ENCODE measurements at regions not wholly inside any gene's neighbourhood (a gene's known extent, or its start where the extent isn't known, plus 50 kb on each side); places are given as distances from the start of the nearest gene placed in this dataset.
"Not testable (repeated sequence)": the region's sequence is repeated elsewhere in the genome, so short reads cannot be mapped to it uniquely, and the experiment has no call there.

DNA sequence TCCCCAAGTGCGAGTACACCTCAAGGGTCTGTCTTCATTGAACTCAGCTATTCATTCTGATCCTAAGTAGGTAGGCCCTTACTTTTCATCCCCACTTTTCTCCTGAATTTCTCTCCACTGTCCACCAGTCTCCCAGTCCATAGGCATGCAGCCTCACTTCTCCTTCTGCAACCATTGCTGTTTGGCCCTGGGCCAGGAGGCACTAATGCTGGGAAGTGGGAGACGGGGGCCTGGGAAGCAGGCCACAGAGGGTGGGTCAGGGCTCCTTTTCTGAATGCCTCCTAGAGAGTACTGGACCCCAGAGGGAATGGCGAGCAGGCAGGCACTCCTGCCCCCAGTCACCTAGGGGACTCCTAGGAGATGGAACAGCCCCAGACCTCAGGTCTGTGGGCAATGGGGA, 203.5 kb upstream of the RPL34 start:
- H3K27ac Mint-ChIP-seq (ENCODE audit: unreplicated experiment) = no peak overlapping the region
- H3K36me3 Mint-ChIP-seq (ENCODE audit: insufficient read depth, unreplicated experiment) = no peaks in the 10 kb centered on the region
- POLR2A ChIA-PET = no interaction called here
- TF ChIP-seq, protein P1, sequence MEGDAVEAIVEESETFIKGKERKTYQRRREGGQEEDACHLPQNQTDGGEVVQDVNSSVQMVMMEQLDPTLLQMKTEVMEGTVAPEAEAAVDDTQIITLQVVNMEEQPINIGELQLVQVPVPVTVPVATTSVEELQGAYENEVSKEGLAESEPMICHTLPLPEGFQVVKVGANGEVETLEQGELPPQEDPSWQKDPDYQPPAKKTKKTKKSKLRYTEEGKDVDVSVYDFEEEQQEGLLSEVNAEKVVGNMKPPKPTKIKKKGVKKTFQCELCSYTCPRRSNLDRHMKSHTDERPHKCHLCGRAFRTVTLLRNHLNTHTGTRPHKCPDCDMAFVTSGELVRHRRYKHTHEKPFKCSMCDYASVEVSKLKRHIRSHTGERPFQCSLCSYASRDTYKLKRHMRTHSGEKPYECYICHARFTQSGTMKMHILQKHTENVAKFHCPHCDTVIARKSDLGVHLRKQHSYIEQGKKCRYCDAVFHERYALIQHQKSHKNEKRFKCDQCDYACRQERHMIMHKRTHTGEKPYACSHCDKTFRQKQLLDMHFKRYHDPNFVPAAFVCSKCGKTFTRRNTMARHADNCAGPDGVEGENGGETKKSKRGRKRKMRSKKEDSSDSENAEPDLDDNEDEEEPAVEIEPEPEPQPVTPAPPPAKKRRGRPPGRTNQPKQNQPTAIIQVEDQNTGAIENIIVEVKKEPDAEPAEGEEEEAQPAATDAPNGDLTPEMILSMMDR (IDR thresholded peaks at IDR 0.05; ENCODE audit: insufficient read depth in 1 of 2, low read depth in 1 of 2, low read length in 1 of 2, severe bottlenecking in 1 of 2, unreplicated experiment in 1 of 2) = no peak
- intact Hi-C loops (cut with micrococcal nuclease; ENCODE audit: unreplicated experiment) = no loop called here
- CTCF ChIA-PET = no interaction called here
- no TSS peak for BruUV-seq (replicated peaks)
- peaks cover 9% of the 10 kb centered on the region for H3K9me3 Mint-ChIP-seq (ENCODE audit: unreplicated experiment)
- H3K4me1 ChIP-seq = no peaks in the 10 kb centered on the region
- H3K36me3 ChIP-seq (ENCODE audit: control insufficient read depth, insufficient read depth, low read length) = no peaks in the 10 kb centered on the region
- DNase-seq = no peak
- no peaks in the 10 kb centered on the region for H3K9me3 ChIP-seq
- H3K4me3 Mint-ChIP-seq (ENCODE audit: unreplicated experiment) = no peak overlapping the region
- no peaks in the 10 kb centered on the region for H3K27me3 ChIP-seq (replicated peaks; ENCODE audit: control insufficient read depth, insufficient read depth, low read length)
- H3K4me3 ChIP-seq (ENCODE audit: low read depth, low read length) = no peak overlapping the region
- no peaks in the 10 kb centered on the region for H3K4me1 Mint-ChIP-seq (ENCODE audit: low read depth, unreplicated experiment)
- no peaks in the 10 kb centered on the region for H3K27me3 Mint-ChIP-seq (ENCODE audit: insufficient read depth, unreplicated experiment)

DNA sequence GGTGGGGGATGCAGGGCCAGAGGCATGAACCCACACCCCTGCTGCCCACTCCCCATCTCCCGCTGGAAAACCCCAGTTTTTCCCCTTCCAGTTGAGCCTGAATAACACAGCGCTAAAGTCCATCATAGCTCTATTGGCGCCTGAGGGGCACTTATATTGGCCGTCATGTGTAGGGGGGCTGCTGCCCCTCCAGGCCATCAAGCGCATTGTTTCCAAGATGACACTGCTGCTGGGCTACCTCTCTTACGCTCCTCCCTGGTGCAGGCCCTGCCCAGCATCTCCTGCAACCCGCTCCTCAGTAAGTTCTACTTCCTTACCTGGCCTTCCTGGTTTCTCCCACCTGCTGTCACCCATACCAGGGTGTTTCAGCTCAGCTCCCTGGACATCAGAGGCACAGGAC, 205.0 kb upstream of the RPL34 start:
- Mint-ChIP-seq H3K36me3 (ENCODE audit: insufficient read depth, unreplicated experiment) (no peaks in the 10 kb centered on the region), H3K27ac (ENCODE audit: unreplicated experiment) (no peak overlapping the region), H3K9me3 (ENCODE audit: unreplicated experiment) (peaks cover 2% of the 10 kb centered on the region), H3K4me3 (ENCODE audit: unreplicated experiment) (no peak overlapping the region), H3K4me1 (ENCODE audit: low read depth, unreplicated experiment) (no peaks in the 10 kb centered on the region), H3K27me3 (ENCODE audit: insufficient read depth, unreplicated experiment) (no peaks in the 10 kb centered on the region)
- H3K27me3 ChIP-seq (replicated peaks; ENCODE audit: control insufficient read depth, insufficient read depth, low read length) = no peaks in the 10 kb centered on the region
- POLR2A ChIA-PET = no interaction called here
- DNase-seq = no peak
- TF ChIP-seq, protein P1 (IDR thresholded peaks at IDR 0.05; ENCODE audit: insufficient read depth in 1 of 2, low read depth in 1 of 2, low read length in 1 of 2, severe bottlenecking in 1 of 2, unreplicated experiment in 1 of 2) = no peak
- CTCF ChIA-PET = no interaction called here
- no TSS peak for BruUV-seq (replicated peaks)
- no peaks in the 10 kb centered on the region for H3K9me3 ChIP-seq
- H3K4me3 ChIP-seq (ENCODE audit: low read depth, low read length) = no peak overlapping the region
- no peaks in the 10 kb centered on the region for H3K4me1 ChIP-seq
- intact Hi-C loops (cut with micrococcal nuclease; ENCODE audit: unreplicated experiment) = no loop called here
- no peaks in the 10 kb centered on the region for H3K36me3 ChIP-seq (ENCODE audit: control insufficient read depth, insufficient read depth, low read length)

DNA sequence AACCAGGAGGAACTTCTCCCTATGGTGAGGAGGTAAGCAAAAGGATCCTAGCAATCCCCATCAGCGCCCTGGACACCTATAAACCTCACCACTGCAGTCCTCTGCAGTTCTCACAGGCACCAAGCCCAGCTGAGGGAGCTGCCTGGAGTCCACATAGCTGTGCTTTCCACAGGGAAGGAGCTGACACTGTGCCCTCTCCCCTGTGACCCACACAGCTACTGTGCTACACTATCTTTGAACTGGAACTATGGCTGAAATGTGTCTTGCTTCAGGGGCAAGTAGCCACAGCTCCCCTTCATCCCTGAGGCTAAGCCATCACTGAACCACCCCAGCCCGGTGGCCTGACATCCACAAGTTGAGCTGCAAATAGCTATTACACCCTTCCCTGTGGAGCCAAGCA, 208.5 kb upstream of the RPL34 start:
- no peak for DNase-seq
- Mint-ChIP-seq H3K27ac (ENCODE audit: unreplicated experiment) (no peak overlapping the region), H3K4me1 (ENCODE audit: low read depth, unreplicated experiment) (no peaks in the 10 kb centered on the region), H3K36me3 (ENCODE audit: insufficient read depth, unreplicated experiment) (no peaks in the 10 kb centered on the region), H3K4me3 (ENCODE audit: unreplicated experiment) (no peak overlapping the region), H3K27me3 (ENCODE audit: insufficient read depth, unreplicated experiment) (no peaks in the 10 kb centered on the region), H3K9me3 (ENCODE audit: unreplicated experiment) (peaks cover under 1% of the 10 kb centered on the region)
- POLR2A ChIA-PET = no interaction called here
- intact Hi-C loops (cut with micrococcal nuclease; ENCODE audit: unreplicated experiment) = no loop called here
- TF ChIP-seq, protein P1 (IDR thresholded peaks at IDR 0.05; ENCODE audit: insufficient read depth in 1 of 2, low read depth in 1 of 2, low read length in 1 of 2, severe bottlenecking in 1 of 2, unreplicated experiment in 1 of 2) = no peak
- Histone ChIP-seq H3K4me3 (ENCODE audit: low read depth, low read length) (no peak overlapping the region), H3K27me3 (replicated peaks; ENCODE audit: control insufficient read depth, insufficient read depth, low read length) (no peaks in the 10 kb centered on the region), H3K9me3 (no peaks in the 10 kb centered on the region), H3K4me1 (no peaks in the 10 kb centered on the region), H3K36me3 (ENCODE audit: control insufficient read depth, insufficient read depth, low read length) (no peaks in the 10 kb centered on the region)
- CTCF ChIA-PET = no interaction called here
- no TSS peak for BruUV-seq (replicated peaks)

DNA sequence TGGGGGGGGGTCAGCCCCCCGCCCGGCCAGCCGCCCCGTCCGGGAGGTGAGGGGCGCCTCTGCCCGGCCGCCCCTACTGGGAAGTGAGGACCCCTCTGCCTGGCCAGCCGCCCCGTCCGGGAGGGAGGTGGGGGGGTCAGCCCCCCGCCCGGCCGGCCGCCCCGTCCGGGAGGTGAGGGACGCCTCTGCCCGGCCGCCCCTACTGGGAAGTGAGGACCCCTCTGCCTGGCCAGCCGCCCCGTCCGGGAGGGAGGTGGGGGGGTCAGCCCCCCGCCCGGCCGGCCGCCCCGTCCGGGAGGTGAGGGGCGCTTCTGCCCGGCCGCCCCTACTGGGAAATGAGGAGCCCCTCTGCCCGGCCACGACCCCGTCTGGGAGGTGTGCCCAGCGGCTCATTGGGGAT, 210.7 kb upstream of the RPL34 start:
- H3K4me1 Mint-ChIP-seq (ENCODE audit: low read depth, unreplicated experiment); POLR2A ChIA-PET; H3K36me3 Mint-ChIP-seq (ENCODE audit: insufficient read depth, unreplicated experiment); H3K4me1 ChIP-seq; H3K4me3 Mint-ChIP-seq (ENCODE audit: unreplicated experiment); intact Hi-C loops (cut with micrococcal nuclease; ENCODE audit: unreplicated experiment); H3K27me3 ChIP-seq (replicated peaks; ENCODE audit: control insufficient read depth, insufficient read depth, low read length); H3K27ac Mint-ChIP-seq (ENCODE audit: unreplicated experiment); H3K9me3 ChIP-seq; CTCF ChIA-PET; DNase-seq; BruUV-seq (replicated peaks); H3K4me3 ChIP-seq (ENCODE audit: low read depth, low read length); H3K27me3 Mint-ChIP-seq (ENCODE audit: insufficient read depth, unreplicated experiment); H3K36me3 ChIP-seq (ENCODE audit: control insufficient read depth, insufficient read depth, low read length): not testable (repeated sequence)
- peaks cover 11% of the 10 kb centered on the region for H3K9me3 Mint-ChIP-seq (ENCODE audit: unreplicated experiment)

Data from Caco-2 (cell line).